NCI-H1694 (cell line): ENCODE measurements at regions not wholly inside any gene's neighbourhood (a gene's known extent, or its start where the extent isn't known, plus 50 kb on each side); places are given as distances from the start of the nearest gene placed in this dataset.

ENCODE experiments used
- DNase-seq: peaks from one replicate; lab custom pipeline; 2025; lab: John Stamatoyannopoulos, UW

- no peak for DNase-seq
Observed at GRCh38 chr14:54174457-54174856, 217.8 kb upstream of the BMP4 start.

DNA sequence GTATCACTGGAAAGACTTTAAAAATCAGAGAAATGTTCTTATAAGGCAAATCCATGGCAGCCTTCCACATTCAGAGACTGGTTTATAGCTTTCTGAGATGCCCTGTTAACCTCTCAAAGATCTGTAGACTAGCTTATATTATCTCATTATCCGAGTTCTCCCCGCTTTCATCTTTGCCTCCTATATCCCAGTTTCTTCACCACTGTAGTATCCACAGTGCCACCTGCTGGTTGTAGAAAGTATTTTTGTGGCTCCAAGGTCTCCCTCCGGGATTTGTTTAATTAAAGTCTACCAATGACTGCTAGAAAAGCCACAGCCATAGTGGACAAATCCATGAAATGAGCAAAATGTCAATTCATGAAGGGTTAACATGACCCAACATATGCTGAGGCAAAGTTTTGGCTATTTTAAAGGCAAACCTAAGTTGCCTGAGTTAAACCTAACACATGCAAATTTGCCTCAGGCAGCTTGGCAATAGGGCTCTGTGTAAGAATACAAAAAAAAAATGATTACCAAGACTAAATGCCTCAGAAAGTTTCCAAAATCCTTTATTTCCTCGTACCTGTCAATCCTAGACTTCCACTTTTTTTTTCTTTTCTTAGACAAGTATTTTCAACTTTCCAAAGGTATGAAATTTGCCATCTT is 218.8 kb upstream of the BMP4 start:
- peak; percentile 95 for DNase-seq

DNA sequence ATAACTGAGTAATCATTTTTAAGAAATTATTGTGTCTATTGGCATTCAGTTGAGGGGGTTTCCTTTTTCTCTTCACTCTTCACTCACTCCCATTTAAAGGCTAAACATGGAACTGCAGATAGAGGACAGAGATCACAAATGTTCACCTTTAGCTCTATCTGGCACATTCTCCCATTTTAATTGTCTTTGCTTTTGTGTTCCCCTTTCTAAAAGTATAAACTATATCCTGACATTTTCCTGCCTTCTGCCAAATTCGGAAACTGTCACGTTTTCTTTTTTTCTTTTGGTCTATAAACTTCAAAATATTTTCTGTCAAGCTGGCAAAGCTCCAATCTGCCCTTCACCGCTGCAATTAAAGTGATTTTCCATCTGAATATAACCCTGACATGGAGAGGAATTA is 219.8 kb upstream of the CDKN3 start:
- DNase-seq = no peak

GRCh38 chr14:54177641-54178621 is 218.9 kb upstream of the CDKN3 start:
- DNase-seq = no peak

GRCh38 chr14:54182419-54183045 is 214.3 kb upstream of the CDKN3 start:
- no peak for DNase-seq

DNA sequence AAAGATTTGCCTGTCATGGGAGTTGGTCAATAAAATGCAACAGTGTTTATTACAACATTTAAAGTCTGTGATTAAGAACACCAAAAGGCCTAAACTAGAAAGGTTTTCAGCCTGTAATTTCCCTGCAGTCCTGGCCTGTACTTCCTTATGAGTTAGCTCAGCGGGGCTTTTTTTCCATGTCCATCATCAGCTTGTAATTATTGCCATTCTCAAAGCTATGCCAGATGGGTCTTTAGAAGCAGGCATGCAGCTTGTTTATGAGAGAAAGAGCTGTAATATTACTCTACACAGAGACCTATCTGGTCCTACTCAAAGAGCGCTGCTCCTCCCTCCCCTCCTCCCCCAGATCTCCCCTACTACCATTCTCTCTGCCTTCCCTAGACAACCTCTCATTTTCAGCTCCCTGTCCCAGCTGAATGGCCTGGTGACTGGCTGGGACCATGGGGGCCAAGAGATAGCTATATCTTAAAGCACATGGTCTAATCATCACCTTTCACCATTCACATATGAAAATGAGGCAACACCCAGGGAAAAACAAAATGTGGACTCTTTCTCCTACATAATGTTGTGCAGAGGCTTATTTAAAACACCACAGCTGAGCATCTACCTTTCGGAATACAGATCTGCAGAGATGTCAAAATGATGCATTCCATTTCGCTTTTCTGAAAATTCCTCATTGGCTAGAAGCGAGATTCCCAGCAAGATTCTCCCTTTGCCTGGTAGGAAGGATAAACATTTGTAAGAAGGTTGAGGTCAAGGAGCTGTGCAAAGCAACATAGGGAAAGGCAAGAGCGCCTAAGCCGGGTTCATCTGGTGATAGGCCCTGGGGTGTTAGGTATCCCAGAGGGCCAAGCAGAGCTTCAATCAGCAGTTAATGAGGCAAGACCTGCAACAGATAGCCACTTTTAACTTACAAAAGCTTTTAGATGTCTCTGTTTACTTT is 209.7 kb upstream of the CDKN3 start:
- DNase-seq = peak; percentile 97

DNA sequence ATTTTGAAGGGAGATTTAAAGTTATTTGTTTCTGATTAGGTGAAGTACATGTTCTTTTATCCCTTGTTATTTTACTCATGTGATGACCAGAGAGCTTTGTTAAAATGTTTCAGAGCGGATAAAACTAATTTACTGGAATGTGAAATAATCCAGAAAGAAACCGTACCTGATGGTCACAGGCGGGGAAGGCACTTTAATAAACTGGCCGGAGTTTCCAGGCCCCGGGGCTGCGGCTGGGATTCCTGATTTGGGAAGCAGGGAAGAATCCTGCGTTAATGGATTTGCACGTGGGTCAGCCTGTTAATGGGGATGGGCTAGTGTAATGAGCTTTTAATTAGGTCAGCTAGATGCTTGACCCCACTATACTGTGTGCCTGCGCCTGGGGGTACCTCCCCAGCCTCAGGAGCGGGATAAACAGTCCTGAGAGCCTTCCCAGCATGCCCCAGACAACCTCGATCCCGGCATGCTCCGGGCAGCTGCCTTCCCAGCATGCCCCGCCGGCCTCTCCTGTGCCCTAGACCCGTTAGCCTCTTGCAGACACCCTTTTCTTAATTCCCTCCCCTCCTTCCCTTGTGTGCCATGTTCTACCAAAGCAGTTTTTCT is 208.6 kb upstream of the CDKN3 start:
- no peak for DNase-seq

DNA sequence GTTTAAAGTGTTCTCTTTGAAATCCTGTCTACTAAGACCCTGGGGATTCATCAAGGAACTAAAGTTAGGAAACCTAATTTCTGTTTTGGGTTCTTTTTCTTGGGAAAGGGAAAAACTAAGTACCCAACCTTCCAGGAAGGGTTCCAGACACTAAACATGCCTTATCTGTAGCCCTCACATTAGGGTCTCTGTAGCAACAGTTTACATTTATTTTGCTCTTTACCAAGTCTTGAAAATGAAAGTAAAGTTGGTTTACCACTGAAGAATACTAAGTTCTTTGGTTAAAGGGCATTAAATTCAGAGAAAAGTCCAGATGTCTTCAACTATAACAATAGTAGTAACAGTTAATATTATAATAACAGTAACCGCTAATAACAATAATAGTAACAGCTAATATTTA is 207.5 kb upstream of the CDKN3 start:
- no peak for DNase-seq

- no peak for DNase-seq
Observed at GRCh38 chr14:54189748-54190354, 207.0 kb upstream of the CDKN3 start.

GRCh38 chr14:54191846-54192245 is 205.0 kb upstream of the CDKN3 start:
- no peak for DNase-seq

GRCh38 chr14:54192610-54193009 is 204.2 kb upstream of the CDKN3 start:
- no peak for DNase-seq

DNA sequence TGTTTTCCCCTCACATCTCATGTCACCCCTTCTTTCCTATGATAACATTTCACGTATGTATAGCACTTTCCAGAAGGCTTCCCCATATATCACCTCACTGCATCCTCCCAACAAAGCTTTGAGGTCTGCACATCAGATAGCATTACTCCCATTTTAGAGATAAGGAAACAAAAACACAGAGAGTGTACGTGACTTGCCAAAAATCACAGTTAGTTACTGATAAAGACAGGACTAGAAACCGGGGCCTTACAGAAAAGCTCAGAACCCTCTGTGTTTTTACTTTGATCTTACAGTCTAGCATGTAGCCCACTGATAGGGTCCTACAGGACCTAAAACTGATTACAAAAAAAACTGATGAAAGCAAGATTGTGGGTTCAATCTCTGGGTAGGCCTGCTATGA is 202.9 kb upstream of the CDKN3 start:
- DNase-seq = no peak

- no peak for DNase-seq
Observed at GRCh38 chr14:54194501-54194900, 202.3 kb upstream of the CDKN3 start.

DNA sequence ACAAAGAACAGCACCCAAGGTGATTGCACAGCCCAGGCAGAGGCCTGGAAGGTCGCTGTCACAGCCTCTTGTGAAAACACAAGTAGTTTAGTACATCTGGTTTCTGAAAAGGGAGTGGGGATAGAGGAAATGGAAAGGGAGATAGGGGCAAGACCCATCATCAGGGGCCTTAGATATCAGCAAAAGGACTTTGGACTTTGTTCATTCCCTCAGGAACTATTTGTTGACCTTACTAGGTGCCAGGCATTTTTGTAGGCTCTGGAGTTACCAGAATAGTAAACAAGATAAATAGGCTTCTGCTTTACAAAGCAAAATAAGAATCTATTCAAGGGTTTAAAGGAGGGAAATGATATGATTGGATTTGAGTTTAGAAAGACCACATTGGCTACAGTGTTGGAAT is 199.4 kb upstream of the CDKN3 start:
- DNase-seq = no peak

GRCh38 chr14:54200726-54201125 is 196.1 kb upstream of the CDKN3 start:
- no peak for DNase-seq

GRCh38 chr14:54202288-54202687 is 194.5 kb upstream of the CDKN3 start:
- no peak for DNase-seq

- DNase-seq = no peak
Observed at GRCh38 chr14:54206516-54206915, 190.3 kb upstream of the CDKN3 start.

GRCh38 chr14:54207075-54207474 is 189.7 kb upstream of the CDKN3 start:
- no peak for DNase-seq

DNA sequence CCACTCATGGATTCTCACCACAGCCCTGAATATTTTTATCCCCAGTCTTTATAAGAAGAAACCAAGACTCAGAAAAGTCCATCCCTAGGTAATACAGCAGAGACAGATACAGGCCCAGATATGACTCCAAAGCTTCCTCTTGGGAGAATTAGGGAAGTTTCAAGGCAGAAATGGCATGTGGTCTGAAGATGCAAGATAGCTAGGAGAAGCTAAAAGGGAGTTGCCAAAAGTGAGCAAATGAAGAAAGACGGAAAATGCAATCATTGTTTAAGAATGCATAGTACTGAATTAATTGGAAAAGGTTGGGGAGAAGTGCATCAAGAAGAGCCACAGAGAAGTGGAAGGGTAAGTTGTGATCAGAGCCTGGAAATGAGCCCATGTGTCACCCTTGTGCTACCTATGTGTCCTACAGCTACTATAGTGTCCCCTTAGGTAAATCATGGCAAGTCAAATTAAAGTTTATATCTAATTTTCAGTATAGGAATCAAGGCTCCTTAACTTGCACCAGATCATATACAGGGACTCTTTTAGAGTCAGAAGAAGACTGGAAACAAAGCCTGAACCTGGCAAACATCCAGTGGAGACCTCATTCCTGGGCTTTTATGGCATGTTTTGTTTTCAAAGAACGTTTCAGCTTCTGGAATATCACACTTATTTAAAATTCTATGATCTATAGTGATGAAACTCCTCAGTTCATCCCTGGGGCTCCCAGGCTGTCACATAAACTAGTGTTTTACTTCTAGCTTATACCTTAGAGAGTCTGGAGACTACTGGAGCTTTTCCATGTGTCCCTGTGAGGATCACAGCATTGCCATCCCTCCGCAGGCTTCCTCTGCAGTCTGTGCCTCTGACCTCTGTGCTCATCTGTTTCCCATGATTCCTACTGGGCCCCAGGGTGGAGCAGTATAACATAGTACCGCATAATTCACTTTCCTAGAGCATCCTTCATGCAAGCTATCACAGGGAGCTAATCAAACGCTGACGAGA is 189.0 kb upstream of the CDKN3 start:
- no peak for DNase-seq

- DNase-seq = no peak
Observed at GRCh38 chr14:54208751-54209150, 188.1 kb upstream of the CDKN3 start.
